ENCODE measurements at regions not wholly inside any gene's neighbourhood (a gene's known extent, or its start where the extent isn't known, plus 50 kb on each side); places are given as distances from the start of the nearest gene placed in this dataset.

- no peak for DNase-seq
Observed at GRCh38 chr20:23228912-23229311, 121.7 kb upstream of the NXT1 start.

GRCh38 chr20:23227976-23228375 lies 122.6 kb upstream of the NXT1 start:
- no peak for DNase-seq

- no peak for DNase-seq
Observed at GRCh38 chr20:23227274-23227673, 123.3 kb upstream of the NXT1 start.

- no peak for DNase-seq
Observed at GRCh38 chr20:23226612-23227265, 123.9 kb upstream of the NXT1 start.

- no peak for DNase-seq
Observed at GRCh38 chr20:23225407-23226060, 125.1 kb upstream of the NXT1 start.

- DNase-seq = no peak
Observed at GRCh38 chr20:23224806-23225205, 125.8 kb upstream of the NXT1 start.

GRCh38 chr20:23223908-23224580 lies 126.5 kb upstream of the NXT1 start:
- DNase-seq = no peak

- DNase-seq = no peak
Observed at GRCh38 chr20:23222531-23223200, 127.9 kb upstream of the NXT1 start.

- DNase-seq = no peak
Observed at GRCh38 chr20:23217023-23217422, 130.9 kb upstream of the CD93 start.

GRCh38 chr20:23215344-23215995 lies 129.3 kb upstream of the CD93 start:
- no peak for DNase-seq

GRCh38 chr20:23214903-23215302 lies 128.8 kb upstream of the CD93 start:
- no peak for DNase-seq

GRCh38 chr20:23212464-23212995 lies 126.4 kb upstream of the CD93 start:
- DNase-seq = no peak

- DNase-seq = no peak
Observed at GRCh38 chr20:23212011-23212410, 125.9 kb upstream of the CD93 start.

- DNase-seq = no peak
Observed at GRCh38 chr20:23211164-23211563, 125.0 kb upstream of the CD93 start.

- no peak for DNase-seq
Observed at GRCh38 chr20:23207826-23208540, 121.9 kb upstream of the CD93 start.

- no peak for DNase-seq
Observed at GRCh38 chr20:23206995-23207394, 120.9 kb upstream of the CD93 start.

GRCh38 chr20:23206061-23206460 lies 119.9 kb upstream of the CD93 start:
- no peak for DNase-seq

- DNase-seq = no peak
Observed at GRCh38 chr20:23205611-23206041, 119.5 kb upstream of the CD93 start.

GRCh38 chr20:23205211-23205610 lies 119.1 kb upstream of the CD93 start:
- DNase-seq = no peak

- no peak for DNase-seq
Observed at GRCh38 chr20:23203951-23204730, 118.0 kb upstream of the CD93 start.

- no peak for DNase-seq
Observed at GRCh38 chr20:23203310-23203709, 117.2 kb upstream of the CD93 start.

All from activated naive CD4-positive, alpha-beta T cell treated with Interleukin-2 at 50 U/mL for 16 hours (primary cell).